Esophagus squamous epithelium (tissue), 4 donors: ENCODE measurements at regions not wholly inside any gene's neighbourhood (a gene's known extent, or its start where the extent isn't known, plus 50 kb on each side); places are given as distances from the start of the nearest gene placed in this dataset.

Experiments
- POLR2A ChIP-seq, 4 donors: fragments of 450-650 bp; IDR thresholded peaks; one replicate each; pipeline ENCODE4 v1.6.1; 2017; ENCODE audit warnings: antibody characterized with exemption in 4 of 4, mild to moderate bottlenecking in 4 of 4, moderate library complexity in 3 of 4
- TF ChIP-seq, protein P1 (sequence below), 6 experiments: fragments of 450-650 bp in 4 of 6; fragments of 200-600 bp in 2 of 6; sonication (generic) in 2 of 6; IDR thresholded peaks; one replicate each; pipeline ENCODE4 v1.5.1; 2016 to 2019; ENCODE audit warnings: antibody characterized with exemption in 6 of 6, mild to moderate bottlenecking in 4 of 6, moderate library complexity in 4 of 6

DNA sequence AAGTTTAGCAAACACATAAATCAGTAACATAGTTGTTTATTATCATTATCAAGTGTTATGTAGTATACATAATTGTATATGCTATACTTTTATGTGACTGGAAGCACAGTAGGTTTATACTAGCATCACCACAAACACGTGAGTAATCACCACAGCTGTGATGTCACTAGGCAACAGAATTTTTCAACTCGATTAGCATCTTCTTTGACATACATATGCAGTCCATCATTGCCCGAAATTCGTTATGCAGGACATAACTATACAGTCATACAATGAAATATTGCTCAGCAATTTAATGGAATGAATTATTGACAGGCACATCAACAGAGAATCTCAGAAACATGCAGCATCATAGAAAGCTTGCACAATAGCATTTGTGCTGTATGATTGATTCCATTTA, 77.7 kb downstream of the LSM5 start:
- TF ChIP-seq, protein P1, sequence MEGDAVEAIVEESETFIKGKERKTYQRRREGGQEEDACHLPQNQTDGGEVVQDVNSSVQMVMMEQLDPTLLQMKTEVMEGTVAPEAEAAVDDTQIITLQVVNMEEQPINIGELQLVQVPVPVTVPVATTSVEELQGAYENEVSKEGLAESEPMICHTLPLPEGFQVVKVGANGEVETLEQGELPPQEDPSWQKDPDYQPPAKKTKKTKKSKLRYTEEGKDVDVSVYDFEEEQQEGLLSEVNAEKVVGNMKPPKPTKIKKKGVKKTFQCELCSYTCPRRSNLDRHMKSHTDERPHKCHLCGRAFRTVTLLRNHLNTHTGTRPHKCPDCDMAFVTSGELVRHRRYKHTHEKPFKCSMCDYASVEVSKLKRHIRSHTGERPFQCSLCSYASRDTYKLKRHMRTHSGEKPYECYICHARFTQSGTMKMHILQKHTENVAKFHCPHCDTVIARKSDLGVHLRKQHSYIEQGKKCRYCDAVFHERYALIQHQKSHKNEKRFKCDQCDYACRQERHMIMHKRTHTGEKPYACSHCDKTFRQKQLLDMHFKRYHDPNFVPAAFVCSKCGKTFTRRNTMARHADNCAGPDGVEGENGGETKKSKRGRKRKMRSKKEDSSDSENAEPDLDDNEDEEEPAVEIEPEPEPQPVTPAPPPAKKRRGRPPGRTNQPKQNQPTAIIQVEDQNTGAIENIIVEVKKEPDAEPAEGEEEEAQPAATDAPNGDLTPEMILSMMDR (IDR thresholded peaks at IDR 0.05): no peak
- TF ChIP-seq POLR2A (IDR thresholded peaks at IDR 0.05): no peak
